ENCODE measurements at regions not wholly inside any gene's neighbourhood (a gene's known extent, or its start where the extent isn't known, plus 50 kb on each side); places are given as distances from the start of the nearest gene placed in this dataset.

- peak; percentile 45 for DNase-seq (ENCODE audit: low read depth)
- peak overlapping the region; percentile 31 for H3K4me3 ChIP-seq (ENCODE audit: low read depth, low read length)
- no peak for TF ChIP-seq CTCF (IDR thresholded peaks at IDR 0.05; ENCODE audit: low read depth, low read length, missing control alignments)
Measured at GRCh38 chr7:3094701-3095445, 51.2 kb upstream of the CARD11 start.

GRCh38 chr7:3097734-3098133 lies 54.1 kb upstream of the CARD11 start:
- no peak overlapping the region for H3K4me3 ChIP-seq (ENCODE audit: low read depth, low read length)
- no peak for TF ChIP-seq CTCF (IDR thresholded peaks at IDR 0.05; ENCODE audit: low read depth, low read length, missing control alignments)
- DNase-seq (ENCODE audit: low read depth), result no peak

GRCh38 chr7:3102159-3102558 lies 58.5 kb upstream of the CARD11 start:
- DNase-seq (ENCODE audit: low read depth), result no peak
- TF ChIP-seq CTCF (IDR thresholded peaks at IDR 0.05; ENCODE audit: low read depth, low read length, missing control alignments), result no peak
- no peak overlapping the region for H3K4me3 ChIP-seq (ENCODE audit: low read depth, low read length)

GRCh38 chr7:3103614-3104398 lies 60.1 kb upstream of the CARD11 start:
- H3K4me3 ChIP-seq (ENCODE audit: low read depth, low read length), result no peak overlapping the region
- TF ChIP-seq CTCF (IDR thresholded peaks at IDR 0.05; ENCODE audit: low read depth, low read length, missing control alignments), result no peak
- DNase-seq (ENCODE audit: low read depth), result no peak

GRCh38 chr7:3105856-3106255 lies 62.2 kb upstream of the CARD11 start:
- TF ChIP-seq CTCF (IDR thresholded peaks at IDR 0.05; ENCODE audit: low read depth, low read length, missing control alignments), result no peak

GRCh38 chr7:3106361-3106826 lies 62.7 kb upstream of the CARD11 start:
- H3K4me3 ChIP-seq (ENCODE audit: low read depth, low read length), result no peak overlapping the region
- DNase-seq (ENCODE audit: low read depth), result no peak
- TF ChIP-seq CTCF (IDR thresholded peaks at IDR 0.05; ENCODE audit: low read depth, low read length, missing control alignments), result no peak

More at GRCh38 chr7:3105856-3106255, 62.2 kb upstream of the CARD11 start:
- no peak overlapping the region for H3K4me3 ChIP-seq (ENCODE audit: low read depth, low read length)
- DNase-seq (ENCODE audit: low read depth), result no peak
